NT2/D1 (cell line): ENCODE measurements at regions not wholly inside any gene's neighbourhood (a gene's known extent, or its start where the extent isn't known, plus 50 kb on each side); places are given as distances from the start of the nearest gene placed in this dataset.

Experiments
- SUZ12 ChIP-seq: IDR thresholded peaks from 2 replicates; pipeline ENCODE4 v1.6.1; 2011; ENCODE audit not compliant: insufficient read length, insufficient read depth; ENCODE audit errors: extremely low read depth
- YY1 ChIP-seq: IDR thresholded peaks from 2 replicates; pipeline ENCODE4 v1.6.1; 2011; ENCODE audit not compliant: insufficient read length, insufficient read depth
- ZNF274 ChIP-seq: IDR thresholded peaks from 2 replicates; pipeline ENCODE4 v1.6.1; 2011; ENCODE audit warnings: mild to moderate bottlenecking, low read depth, low read length

- TF ChIP-seq YY1 = no peak
- TF ChIP-seq SUZ12 = no peak
- no peak for TF ChIP-seq ZNF274
These were observed 223.5 kb upstream of the EEA1 start for GRCh38 chr12:93152617-93153016.
